SK-N-SH (cell line): ENCODE measurements at regions not wholly inside any gene's neighbourhood (a gene's known extent, or its start where the extent isn't known, plus 50 kb on each side); places are given as distances from the start of the nearest gene placed in this dataset.
A peak's percentile ranks its signal among the peaks of the same experiment; 100 is the strongest.

Experiments
- CTCF ChIA-PET: fragments of 300-600, 350-600 bp; formaldehyde crosslinking; extraction: SDS; loops from one replicate; lab custom pipeline; 2021; lab: Yijun Ruan, JAX
- POLR2A ChIA-PET: fragments of 350-600 bp; sonication (Branson Sonifier 250); formaldehyde crosslinking; extraction: SDS; loops from one replicate; lab custom pipeline; 2020; ENCODE audit warnings: antibody characterized with exemption, inconsistent platforms; lab: Yijun Ruan, JAX
- DNase-seq: peaks from one replicate; pipeline ENCODE4 v3.0.0; 2012
- H2AFZ ChIP-seq: fragments of 200-600 bp; sonication (generic); 2 replicates; pipeline ENCODE4 v1.8.1; 2016; ENCODE audit warnings: antibody characterized with exemption, mild to moderate bottlenecking, low read depth
- H3F3A ChIP-seq: fragments of 200-600 bp; sonication (generic); replicated peaks from 2 replicates; pipeline ENCODE3; 2016; ENCODE audit warnings: antibody characterized with exemption, mild to moderate bottlenecking; ENCODE audit not compliant: insufficient read depth
- H3K27ac ChIP-seq, 2 experiments: fragments of 200-500 bp in 1 of 2; fragments of 200-600 bp in 1 of 2; sonication (Bioruptor generic) in 1 of 2; sonication (generic), shearing (Covaris generic) in 1 of 2; 2 replicates each; pipeline versions ENCODE4 v1.5.1 to v1.6.1; 2014 to 2016; ENCODE audit warnings: low read depth in 2 of 2, inconsistent platforms in 1 of 2, low read length in 1 of 2, mild to moderate bottlenecking in 1 of 2, mixed read lengths in 1 of 2
- H3K27me3 ChIP-seq: fragments of 200-600 bp; sonication (generic), shearing (Covaris generic); 2 replicates; pipeline ENCODE4 v1.6.1; 2016; ENCODE audit warnings: mixed run types; ENCODE audit not compliant: insufficient read depth
- H3K36me3 ChIP-seq, 2 experiments: fragments of 200-500 bp in 1 of 2; fragments of 200-600 bp in 1 of 2; sonication (Bioruptor generic) in 1 of 2; sonication (generic) in 1 of 2; replicated peaks in 1 of 2; 2 replicates each; pipeline versions ENCODE3 to v1.5.1; 2014 to 2016; ENCODE audit warnings: low read length in 1 of 2, mild to moderate bottlenecking in 1 of 2; ENCODE audit not compliant: insufficient read depth in 2 of 2, control insufficient read depth in 1 of 2
- H3K4me1 ChIP-seq, 2 experiments: fragments of 200-500 bp in 1 of 2; fragments of 200-600 bp in 1 of 2; sonication (Bioruptor generic) in 1 of 2; sonication (generic), shearing (Covaris generic) in 1 of 2; 2 replicates each; pipeline versions ENCODE4 v1.5.1 to v1.6.1; 2014 to 2016; ENCODE audit warnings: low read depth in 1 of 2, low read length in 1 of 2, mixed run types in 1 of 2; ENCODE audit not compliant: insufficient read depth in 2 of 2, control insufficient read depth in 1 of 2
- H3K4me2 ChIP-seq: fragments of 200-600 bp; sonication (generic), shearing (Covaris generic); 2 replicates; pipeline ENCODE4 v1.6.1; 2017; ENCODE audit warnings: mixed run types
- H3K4me3 ChIP-seq, 2 experiments: fragments of 200-500 bp in 1 of 2; fragments of 200-600 bp in 1 of 2; sonication (Bioruptor generic) in 1 of 2; sonication (generic), shearing (Covaris generic) in 1 of 2; 2 replicates each; pipeline versions ENCODE4 v1.5.1 to v1.8.1; 2014 to 2016; ENCODE audit warnings: low read depth in 2 of 2, inconsistent platforms in 1 of 2, low read length in 1 of 2, mild to moderate bottlenecking in 1 of 2, mixed read lengths in 1 of 2, moderate library complexity in 1 of 2
- H3K79me2 ChIP-seq: fragments of 200-600 bp; sonication (generic); 2 replicates; pipeline ENCODE4 v1.8.1; 2017; ENCODE audit warnings: mild to moderate bottlenecking; ENCODE audit not compliant: insufficient read depth
- H3K9ac ChIP-seq: fragments of 200-600 bp; sonication (generic); 2 replicates; pipeline ENCODE4 v1.6.1; 2017; ENCODE audit warnings: mixed run types
- H3K9me2 ChIP-seq: fragments of 200-600 bp; sonication (generic); 2 replicates; pipeline ENCODE4 v1.6.1; 2017; ENCODE audit warnings: mixed run types
- H3K9me3 ChIP-seq: fragments of 200-600 bp; sonication (generic); 2 replicates; pipeline ENCODE4 v1.6.1; 2017; ENCODE audit warnings: mixed run types, mild to moderate bottlenecking, moderate library complexity
- H4K20me1 ChIP-seq: fragments of 200-600 bp; sonication (generic); 2 replicates; pipeline ENCODE4 v1.6.1; 2017; ENCODE audit warnings: mild to moderate bottlenecking, mixed run types; ENCODE audit not compliant: insufficient read depth
- CHD2 ChIP-seq: fragments of 150-350 bp; IDR thresholded peaks from 2 replicates; pipeline ENCODE4 v1.6.1; 2018; ENCODE audit warnings: low read length; ENCODE audit not compliant: partially characterized antibody
- ELF1 ChIP-seq: IDR thresholded peaks from 2 replicates; pipeline ENCODE4 v1.4.0; 2012
- EP300 ChIP-seq, 2 experiments: IDR thresholded peaks; 2 replicates each; pipeline versions ENCODE4 v1.4.0 to v1.6.1; 2012; ENCODE audit warnings: borderline replicate concordance in 1 of 2, low read depth in 1 of 2, low read length in 1 of 2
- GABPA ChIP-seq: IDR thresholded peaks from 2 replicates; pipeline ENCODE4 v1.4.0; 2012; ENCODE audit warnings: low read depth, mild to moderate bottlenecking
- GATA2 ChIP-seq: sonication (generic); formaldehyde crosslinking; IDR thresholded peaks from 2 replicates; pipeline ENCODE4 v1.5.0; 2020; ENCODE audit warnings: mild to moderate bottlenecking, missing genetic modification reagents
- RAD21 ChIP-seq: IDR thresholded peaks from 2 replicates; pipeline ENCODE4 v1.6.1; 2012; ENCODE audit warnings: mild to moderate bottlenecking, low read length
- RCOR1 ChIP-seq: fragments of 150-350 bp; IDR thresholded peaks from 2 replicates; pipeline ENCODE4 v1.6.1; 2017; ENCODE audit warnings: antibody characterized with exemption, low read length
- SMC3 ChIP-seq: IDR thresholded peaks from 2 replicates; pipeline ENCODE4 v1.6.1; 2012; ENCODE audit warnings: low read depth, low read length, improper control_type of control experiment
- TAF1 ChIP-seq: IDR thresholded peaks from 2 replicates; pipeline ENCODE4 v1.6.1; 2012; ENCODE audit warnings: low read depth, mild to moderate bottlenecking, low read length, moderate library complexity, borderline replicate concordance
- TEAD4 ChIP-seq: IDR thresholded peaks from 2 replicates; pipeline ENCODE4 v1.4.0; 2012; ENCODE audit warnings: mild to moderate bottlenecking, borderline replicate concordance; ENCODE audit not compliant: insufficient read depth
- WGBS: methylation state at CpG from one replicate; pipeline ENCODE4 v1.1.6; 2017; ENCODE audit warnings: low lambda C conversion rate; 5-methylcytosine and 5-hydroxymethylcytosine counted together
- TF ChIP-seq, protein P1 (sequence below): fragments of 200-600 bp; sonication (generic); IDR thresholded peaks from 2 replicates; pipeline ENCODE4 v1.6.1; 2017; ENCODE audit warnings: antibody characterized with exemption, mild to moderate bottlenecking, moderate library complexity
- TF ChIP-seq, protein P2 (sequence below): IDR thresholded peaks from 2 replicates; pipeline ENCODE4 v1.4.0; 2012; ENCODE audit warnings: low read depth, borderline replicate concordance
- TF ChIP-seq, protein P3 (sequence below): fragments of 150-350 bp; IDR thresholded peaks from 2 replicates; pipeline ENCODE4 v1.6.1; 2017; ENCODE audit warnings: antibody characterized with exemption, low read length, low read depth, borderline replicate concordance
- TF ChIP-seq, protein P4 (sequence below): IDR thresholded peaks from 2 replicates; pipeline ENCODE4; 2012

DNA sequence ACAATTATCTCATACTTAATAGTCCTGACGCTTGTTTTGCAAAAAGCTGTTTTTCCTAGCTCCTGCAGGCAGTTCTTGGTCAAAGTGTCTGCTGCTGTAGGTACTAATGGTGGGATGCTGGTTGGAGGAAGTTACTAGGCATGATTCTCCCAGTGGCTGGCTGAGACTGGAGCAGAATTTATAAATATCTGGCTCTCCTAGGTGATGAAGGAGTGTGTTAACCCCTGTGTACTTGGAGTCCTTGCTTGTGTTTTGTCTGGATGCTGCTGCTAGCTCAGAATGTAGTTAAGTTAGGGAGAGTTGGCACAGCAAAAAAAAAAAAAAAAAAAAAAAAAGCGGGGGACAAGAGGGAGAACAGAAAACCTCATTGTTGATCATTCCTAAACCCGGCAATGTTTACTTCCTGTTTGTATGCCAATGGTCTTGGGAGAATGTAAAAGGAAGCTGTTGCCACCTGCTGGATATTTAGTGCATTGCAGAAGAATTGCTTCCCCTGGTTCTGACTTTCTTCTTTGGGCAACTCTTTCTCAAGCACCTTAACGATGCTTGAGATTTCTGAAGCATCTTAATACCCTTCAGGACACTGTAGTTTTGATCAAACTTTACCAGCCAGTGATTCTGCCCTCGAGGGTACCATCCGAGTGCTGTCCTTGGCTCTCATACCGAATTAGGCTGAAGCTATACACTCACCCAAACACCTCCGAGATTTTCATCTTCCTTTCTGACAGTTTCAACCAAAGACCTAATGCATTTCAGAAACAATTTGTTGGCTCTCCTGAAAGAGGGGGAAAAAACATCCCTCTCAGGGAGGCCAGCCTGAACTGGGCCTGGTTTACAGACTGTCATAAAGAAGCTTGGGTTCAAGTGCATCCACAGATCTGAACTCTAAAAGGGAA, 71.7 kb upstream of the WWC1 start:
- CTCF ChIA-PET: interaction anchor here (0.5 to 3.4 kb wide), 59 partner anchors 10 to 843 kb away, joined by 3 to 43 read pairs (median 4); no protein-coding TSS in a partner anchor
- peaks cover 7% of the 10 kb centered on the region; the same call in 1 of the 2 replicates for H3K27me3 ChIP-seq
- no peaks in the 10 kb centered on the region for H3K36me3 ChIP-seq
- H3K27ac ChIP-seq: no peak overlapping the region
- no peaks in the 10 kb centered on the region for H4K20me1 ChIP-seq
- H3K4me3 ChIP-seq: peak overlapping the region in 1 of 2 experiments; percentile 36; a peak in 2 of 4 replicates
- WGBS: 21% methylated on average over 8 of the region's 8 CpGs
- TF ChIP-seq, protein P1, sequence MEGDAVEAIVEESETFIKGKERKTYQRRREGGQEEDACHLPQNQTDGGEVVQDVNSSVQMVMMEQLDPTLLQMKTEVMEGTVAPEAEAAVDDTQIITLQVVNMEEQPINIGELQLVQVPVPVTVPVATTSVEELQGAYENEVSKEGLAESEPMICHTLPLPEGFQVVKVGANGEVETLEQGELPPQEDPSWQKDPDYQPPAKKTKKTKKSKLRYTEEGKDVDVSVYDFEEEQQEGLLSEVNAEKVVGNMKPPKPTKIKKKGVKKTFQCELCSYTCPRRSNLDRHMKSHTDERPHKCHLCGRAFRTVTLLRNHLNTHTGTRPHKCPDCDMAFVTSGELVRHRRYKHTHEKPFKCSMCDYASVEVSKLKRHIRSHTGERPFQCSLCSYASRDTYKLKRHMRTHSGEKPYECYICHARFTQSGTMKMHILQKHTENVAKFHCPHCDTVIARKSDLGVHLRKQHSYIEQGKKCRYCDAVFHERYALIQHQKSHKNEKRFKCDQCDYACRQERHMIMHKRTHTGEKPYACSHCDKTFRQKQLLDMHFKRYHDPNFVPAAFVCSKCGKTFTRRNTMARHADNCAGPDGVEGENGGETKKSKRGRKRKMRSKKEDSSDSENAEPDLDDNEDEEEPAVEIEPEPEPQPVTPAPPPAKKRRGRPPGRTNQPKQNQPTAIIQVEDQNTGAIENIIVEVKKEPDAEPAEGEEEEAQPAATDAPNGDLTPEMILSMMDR: peak; percentile 90
- TF ChIP-seq SMC3: peak; percentile 83
- TF ChIP-seq RCOR1: 0 out of 2 replicates have a peak, but pooled peaks have one; percentile 11
- peak; percentile 70 for TF ChIP-seq ELF1
- TF ChIP-seq RAD21: peak; percentile 97
- no peak for TF ChIP-seq GABPA
- TF ChIP-seq, all 33 proteins: peak for 5
- no peaks in the 10 kb centered on the region for H3K9me2 ChIP-seq
- H3K9me3 ChIP-seq: no peaks in the 10 kb centered on the region
- no peaks in the 10 kb centered on the region for H3F3A ChIP-seq
- peak; percentile 80 for DNase-seq
- H2AFZ ChIP-seq: peak overlapping the region; percentile 68
- no peak overlapping the region for H3K9ac ChIP-seq
- no peaks in the 10 kb centered on the region for H3K79me2 ChIP-seq
- peak overlapping the region; percentile 41; the same call in 1 of the 2 replicates for H3K4me2 ChIP-seq
- POLR2A ChIA-PET: interaction anchor here (0.7 kb wide), 1 partner anchor 317 kb away, joined by 3 read pairs; no protein-coding TSS in a partner anchor
- H3K4me1 ChIP-seq: peaks cover 0 to 4% of the 10 kb centered on the region in 2 experiments; a peak in 1 of 4 replicates

DNA sequence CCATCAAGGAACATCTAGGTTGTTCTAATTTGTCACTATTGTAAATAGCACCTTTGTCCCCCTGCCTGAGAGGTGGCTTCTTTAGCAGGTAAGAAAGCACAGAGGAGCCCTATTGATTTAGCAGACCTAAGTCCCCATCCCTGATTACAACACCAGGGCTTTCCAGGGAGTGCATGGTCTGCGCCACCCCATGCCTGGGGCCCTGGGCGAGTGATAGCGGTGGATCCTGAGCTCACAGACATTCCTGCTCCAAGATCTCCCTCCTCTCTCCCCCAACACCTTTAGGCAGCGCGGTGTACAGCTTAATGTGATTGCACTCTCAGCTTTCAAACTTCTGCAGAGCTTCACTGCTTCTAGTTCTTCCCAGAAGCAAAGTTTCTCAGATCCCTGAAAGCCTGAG, 67.4 kb upstream of the WWC1 start:
- 61% methylated on average over 2 of the region's 5 CpGs for WGBS
- Histone ChIP-seq H3F3A (no peaks in the 10 kb centered on the region), H3K9me2 (no peaks in the 10 kb centered on the region), H3K4me2 (no peak overlapping the region), H3K9me3 (no peaks in the 10 kb centered on the region), H3K27ac (no peak overlapping the region), H4K20me1 (no peaks in the 10 kb centered on the region), H3K79me2 (no peaks in the 10 kb centered on the region), H3K9ac (no peak overlapping the region), H3K4me3 (no peak overlapping the region), H3K36me3 (no peaks in the 10 kb centered on the region), H2AFZ (no peak overlapping the region), H3K27me3 (peaks cover 7% of the 10 kb centered on the region; the same call in 1 of the 2 replicates), H3K4me1 (peaks cover 0 to 4% of the 10 kb centered on the region in 2 experiments; a peak in 1 of 4 replicates)
- ChIA-PET CTCF (interaction anchor here (0.9 to 1.5 kb wide), 2 partner anchors 9 to 100 kb away, joined by 3 to 5 read pairs; no protein-coding TSS in a partner anchor), POLR2A (no interaction called here)
- TF ChIP-seq TEAD4: no peak
- no peak for TF ChIP-seq EP300 (IDR thresholded peaks at IDR 0.05; ENCODE audit: borderline replicate concordance in 1 of 2, low read depth in 1 of 2, low read length in 1 of 2)
- TF ChIP-seq ELF1: no peak
- TF ChIP-seq GABPA: no peak
- TF ChIP-seq, protein P2, sequence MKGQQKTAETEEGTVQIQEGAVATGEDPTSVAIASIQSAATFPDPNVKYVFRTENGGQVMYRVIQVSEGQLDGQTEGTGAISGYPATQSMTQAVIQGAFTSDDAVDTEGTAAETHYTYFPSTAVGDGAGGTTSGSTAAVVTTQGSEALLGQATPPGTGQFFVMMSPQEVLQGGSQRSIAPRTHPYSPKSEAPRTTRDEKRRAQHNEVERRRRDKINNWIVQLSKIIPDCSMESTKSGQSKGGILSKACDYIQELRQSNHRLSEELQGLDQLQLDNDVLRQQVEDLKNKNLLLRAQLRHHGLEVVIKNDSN: no peak
- TF ChIP-seq, protein P3, sequence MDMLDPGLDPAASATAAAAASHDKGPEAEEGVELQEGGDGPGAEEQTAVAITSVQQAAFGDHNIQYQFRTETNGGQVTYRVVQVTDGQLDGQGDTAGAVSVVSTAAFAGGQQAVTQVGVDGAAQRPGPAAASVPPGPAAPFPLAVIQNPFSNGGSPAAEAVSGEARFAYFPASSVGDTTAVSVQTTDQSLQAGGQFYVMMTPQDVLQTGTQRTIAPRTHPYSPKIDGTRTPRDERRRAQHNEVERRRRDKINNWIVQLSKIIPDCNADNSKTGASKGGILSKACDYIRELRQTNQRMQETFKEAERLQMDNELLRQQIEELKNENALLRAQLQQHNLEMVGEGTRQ: no peak
- no peak for TF ChIP-seq GATA2
- no peak for TF ChIP-seq CHD2
- TF ChIP-seq, protein P4, sequence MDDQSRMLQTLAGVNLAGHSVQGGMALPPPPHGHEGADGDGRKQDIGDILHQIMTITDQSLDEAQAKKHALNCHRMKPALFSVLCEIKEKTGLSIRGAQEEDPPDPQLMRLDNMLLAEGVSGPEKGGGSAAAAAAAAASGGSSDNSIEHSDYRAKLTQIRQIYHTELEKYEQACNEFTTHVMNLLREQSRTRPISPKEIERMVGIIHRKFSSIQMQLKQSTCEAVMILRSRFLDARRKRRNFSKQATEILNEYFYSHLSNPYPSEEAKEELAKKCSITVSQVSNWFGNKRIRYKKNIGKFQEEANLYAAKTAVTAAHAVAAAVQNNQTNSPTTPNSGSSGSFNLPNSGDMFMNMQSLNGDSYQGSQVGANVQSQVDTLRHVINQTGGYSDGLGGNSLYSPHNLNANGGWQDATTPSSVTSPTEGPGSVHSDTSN: no peak
- no peak for TF ChIP-seq TAF1
- no peak for DNase-seq
